ENCODE measurements at regions not wholly inside any gene's neighbourhood (a gene's known extent, or its start where the extent isn't known, plus 50 kb on each side); places are given as distances from the start of the nearest gene placed in this dataset.

DNA sequence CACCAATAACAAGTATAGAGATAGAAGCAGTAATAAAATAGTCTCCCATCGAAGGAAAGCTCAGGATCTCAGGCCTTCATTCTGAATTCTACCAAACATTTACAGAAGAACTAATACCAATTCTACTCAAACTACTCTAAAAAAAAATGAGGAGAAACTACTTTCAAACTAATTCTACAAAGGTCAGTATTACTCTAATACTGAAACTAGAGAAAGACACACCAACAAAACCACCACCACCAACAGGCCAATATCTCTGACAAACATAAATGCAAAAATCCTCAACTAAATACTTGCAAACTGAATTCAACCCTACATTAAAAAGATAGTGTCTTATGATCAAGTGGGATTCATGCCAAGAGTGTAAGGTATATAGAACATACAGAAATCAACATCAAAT is 1078.4 kb downstream of the KCNT2 start:
- no peak overlapping the region for H2AFZ ChIP-seq (ENCODE audit: control insufficient read depth, low read depth, low read length)
- no peaks in the 10 kb centered on the region for H4K20me1 ChIP-seq (ENCODE audit: control insufficient read depth, insufficient read depth)
- H3K27ac ChIP-seq (ENCODE audit: control insufficient read depth, insufficient read depth): no peak overlapping the region
- no peak for ATAC-seq
- intact Hi-C loops (cut with micrococcal nuclease; ENCODE audit: unreplicated experiment): no loop called here
- ChIA-PET RAD21 (ENCODE audit: unreplicated experiment) (no interaction called here), POLR2A (no interaction called here), CTCF (no interaction called here), SMC1A (ENCODE audit: uncharacterized antibody, unreplicated experiment) (no interaction called here)
- FAIRE-seq: no peak
- no TSS peak for BruUV-seq (replicated peaks)
- no peak for DNase-seq (ENCODE audit: low read depth, low spot score)
- TF ChIP-seq PML (IDR thresholded peaks at IDR 0.05; ENCODE audit: low read length) (no peak), FOXM1 (IDR thresholded peaks at IDR 0.05; ENCODE audit: low read depth, low read length) (no peak), SUPT20H (IDR thresholded peaks at IDR 0.05; ENCODE audit: borderline replicate concordance, control insufficient read depth, low read depth, low read length) (no peak), POLR2AphosphoS2 (IDR thresholded peaks at IDR 0.05; ENCODE audit: low read depth, low read length) (no peak), YY1 (IDR thresholded peaks at IDR 0.05; ENCODE audit: low read depth, low read length) (no peak), NFYA (IDR thresholded peaks at IDR 0.05; ENCODE audit: borderline replicate concordance, low read depth, low read length) (no peak)
- TF ChIP-seq, protein P1, sequence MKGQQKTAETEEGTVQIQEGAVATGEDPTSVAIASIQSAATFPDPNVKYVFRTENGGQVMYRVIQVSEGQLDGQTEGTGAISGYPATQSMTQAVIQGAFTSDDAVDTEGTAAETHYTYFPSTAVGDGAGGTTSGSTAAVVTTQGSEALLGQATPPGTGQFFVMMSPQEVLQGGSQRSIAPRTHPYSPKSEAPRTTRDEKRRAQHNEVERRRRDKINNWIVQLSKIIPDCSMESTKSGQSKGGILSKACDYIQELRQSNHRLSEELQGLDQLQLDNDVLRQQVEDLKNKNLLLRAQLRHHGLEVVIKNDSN (IDR thresholded peaks at IDR 0.05; ENCODE audit: borderline replicate concordance, extremely low read length, insufficient read depth, low read depth, low read length): no peak
- TF ChIP-seq, protein P2, sequence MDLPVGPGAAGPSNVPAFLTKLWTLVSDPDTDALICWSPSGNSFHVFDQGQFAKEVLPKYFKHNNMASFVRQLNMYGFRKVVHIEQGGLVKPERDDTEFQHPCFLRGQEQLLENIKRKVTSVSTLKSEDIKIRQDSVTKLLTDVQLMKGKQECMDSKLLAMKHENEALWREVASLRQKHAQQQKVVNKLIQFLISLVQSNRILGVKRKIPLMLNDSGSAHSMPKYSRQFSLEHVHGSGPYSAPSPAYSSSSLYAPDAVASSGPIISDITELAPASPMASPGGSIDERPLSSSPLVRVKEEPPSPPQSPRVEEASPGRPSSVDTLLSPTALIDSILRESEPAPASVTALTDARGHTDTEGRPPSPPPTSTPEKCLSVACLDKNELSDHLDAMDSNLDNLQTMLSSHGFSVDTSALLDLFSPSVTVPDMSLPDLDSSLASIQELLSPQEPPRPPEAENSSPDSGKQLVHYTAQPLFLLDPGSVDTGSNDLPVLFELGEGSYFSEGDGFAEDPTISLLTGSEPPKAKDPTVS (IDR thresholded peaks at IDR 0.05; ENCODE audit: low read depth, low read length): no peak
- H3K4me2 ChIP-seq (ENCODE audit: control insufficient read depth, insufficient read depth): no peak overlapping the region
- 50% methylated on average over 1 of the region's 1 CpG for WGBS (ENCODE audit: insufficient coverage, insufficient replicate concordance, low lambda C conversion rate, missing lambda C conversion rate)
- H3K9ac ChIP-seq (ENCODE audit: control insufficient read depth, insufficient read depth, low read length): no peak overlapping the region
- no peak overlapping the region for H3K4me3 ChIP-seq
- no peaks in the 10 kb centered on the region for H3K4me1 ChIP-seq (ENCODE audit: control insufficient read depth, insufficient read depth, low read length)
- no peaks in the 10 kb centered on the region for H3K36me3 ChIP-seq (ENCODE audit: control insufficient read depth in 2 of 2, insufficient read depth in 2 of 2, low read length in 1 of 2)
- in situ Hi-C loops (cut with MboI): no loop called here
- no peaks in the 10 kb centered on the region for H3K9me3 ChIP-seq (replicated peaks; ENCODE audit: control insufficient read depth, insufficient read depth, low read length)
- no peaks in the 10 kb centered on the region for H3K27me3 ChIP-seq (replicated peaks in 1 of 2; ENCODE audit: control insufficient read depth in 2 of 2, insufficient read depth in 2 of 2, low read length in 1 of 2)
- H3K79me2 ChIP-seq (ENCODE audit: control insufficient read depth, insufficient read depth, low read length): no peaks in the 10 kb centered on the region
